ENCODE measurements at regions not wholly inside any gene's neighbourhood (a gene's known extent, or its start where the extent isn't known, plus 50 kb on each side); places are given as distances from the start of the nearest gene placed in this dataset.

GRCh38 chr5:149432376-149432775, 53.3 kb upstream of the IL17B start:
- no peak for TF ChIP-seq CTCF (conservative IDR thresholded peaks at IDR 0.05 in 1 of 2, IDR thresholded peaks at IDR 0.05 in 1 of 2; ENCODE audit: low read depth in 1 of 2, low read length in 2 of 2)
- TF ChIP-seq EZH2 (IDR thresholded peaks at IDR 0.05; ENCODE audit: low read length, missing control alignments): no peak
